ENCODE measurements at regions not wholly inside any gene's neighbourhood (a gene's known extent, or its start where the extent isn't known, plus 50 kb on each side); places are given as distances from the start of the nearest gene placed in this dataset.

DNA sequence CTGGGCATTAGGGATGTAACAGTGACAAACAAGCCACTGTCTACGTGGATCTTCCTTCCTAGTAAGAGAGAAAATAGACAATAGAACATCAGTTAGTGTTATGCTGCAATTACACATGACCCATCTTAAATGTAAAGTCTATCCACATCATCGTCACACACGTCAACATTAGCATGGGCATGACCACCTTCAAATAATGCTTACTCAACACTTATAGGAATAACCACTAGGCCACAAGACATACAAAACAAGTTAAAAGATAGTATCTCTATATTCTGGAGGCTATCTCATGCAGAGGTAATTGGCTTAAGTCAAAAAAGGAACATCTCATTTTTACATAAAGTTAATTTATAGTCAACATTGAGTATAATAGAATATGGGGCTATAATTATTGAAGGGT is 156.5 kb downstream of the MOXD1 start:
- Histone ChIP-seq H3K27me3 (no peaks in the 10 kb centered on the region), H3K36me3 (no peaks in the 10 kb centered on the region), H3K27ac (no peak overlapping the region), H3K4me3 (no peak overlapping the region), H3K4me1 (no peaks in the 10 kb centered on the region), H3K9me3 (no peaks in the 10 kb centered on the region)
- no peak for TF ChIP-seq POLR2A (IDR thresholded peaks at IDR 0.05)
- TF ChIP-seq, protein P1, sequence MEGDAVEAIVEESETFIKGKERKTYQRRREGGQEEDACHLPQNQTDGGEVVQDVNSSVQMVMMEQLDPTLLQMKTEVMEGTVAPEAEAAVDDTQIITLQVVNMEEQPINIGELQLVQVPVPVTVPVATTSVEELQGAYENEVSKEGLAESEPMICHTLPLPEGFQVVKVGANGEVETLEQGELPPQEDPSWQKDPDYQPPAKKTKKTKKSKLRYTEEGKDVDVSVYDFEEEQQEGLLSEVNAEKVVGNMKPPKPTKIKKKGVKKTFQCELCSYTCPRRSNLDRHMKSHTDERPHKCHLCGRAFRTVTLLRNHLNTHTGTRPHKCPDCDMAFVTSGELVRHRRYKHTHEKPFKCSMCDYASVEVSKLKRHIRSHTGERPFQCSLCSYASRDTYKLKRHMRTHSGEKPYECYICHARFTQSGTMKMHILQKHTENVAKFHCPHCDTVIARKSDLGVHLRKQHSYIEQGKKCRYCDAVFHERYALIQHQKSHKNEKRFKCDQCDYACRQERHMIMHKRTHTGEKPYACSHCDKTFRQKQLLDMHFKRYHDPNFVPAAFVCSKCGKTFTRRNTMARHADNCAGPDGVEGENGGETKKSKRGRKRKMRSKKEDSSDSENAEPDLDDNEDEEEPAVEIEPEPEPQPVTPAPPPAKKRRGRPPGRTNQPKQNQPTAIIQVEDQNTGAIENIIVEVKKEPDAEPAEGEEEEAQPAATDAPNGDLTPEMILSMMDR (IDR thresholded peaks at IDR 0.05): no peak
- no peak for DNase-seq

DNA sequence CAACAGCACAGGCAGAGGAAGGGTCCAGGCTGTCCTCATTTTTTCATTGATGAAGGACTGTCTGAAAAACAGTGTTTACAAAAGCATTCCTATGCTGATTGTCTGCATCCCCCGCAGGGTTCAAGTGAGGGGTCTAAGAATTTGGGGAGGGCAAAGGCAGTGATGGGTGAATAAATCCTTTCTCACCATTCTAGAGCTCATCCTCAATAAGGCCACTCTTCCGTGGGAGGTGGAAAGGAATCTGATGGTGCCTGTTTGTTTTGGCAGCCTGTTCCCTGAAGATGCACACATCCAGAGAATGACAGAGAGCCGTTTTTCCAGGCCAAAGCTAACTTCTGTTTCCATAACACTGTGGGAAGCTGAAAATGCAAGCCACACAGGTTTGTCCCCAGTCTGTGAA is 164.5 kb downstream of the MOXD1 start:
- H3K4me1 ChIP-seq: no peaks in the 10 kb centered on the region
- H3K27me3 ChIP-seq: no peaks in the 10 kb centered on the region
- H3K36me3 ChIP-seq: no peaks in the 10 kb centered on the region
- H3K4me3 ChIP-seq: no peak overlapping the region
- TF ChIP-seq, protein P1 (IDR thresholded peaks at IDR 0.05): no peak
- no peak for TF ChIP-seq POLR2A (IDR thresholded peaks at IDR 0.05)
- H3K9me3 ChIP-seq: no peaks in the 10 kb centered on the region
- no peak overlapping the region for H3K27ac ChIP-seq
- DNase-seq: no peak

DNA sequence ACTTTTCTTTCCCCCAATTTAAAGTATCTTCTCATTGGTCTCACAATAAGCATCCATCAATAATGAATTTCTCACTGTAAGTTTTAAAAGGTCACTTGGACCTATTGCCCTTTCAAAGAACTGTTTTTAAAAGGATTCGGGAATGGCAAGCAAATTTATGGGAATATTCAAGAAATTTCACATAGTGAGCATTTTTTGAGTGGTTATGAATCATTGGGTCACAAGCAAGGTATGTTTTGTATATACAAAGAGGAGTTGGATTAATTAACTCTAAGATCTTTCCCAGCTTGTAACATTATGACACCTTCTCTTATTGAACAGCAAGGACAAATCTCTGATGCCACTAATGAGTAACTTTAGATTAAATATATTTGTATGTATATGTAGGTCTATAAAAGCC is 165.0 kb downstream of the MOXD1 start:
- TF ChIP-seq, protein P1 (IDR thresholded peaks at IDR 0.05): no peak
- TF ChIP-seq POLR2A (IDR thresholded peaks at IDR 0.05): no peak
- Histone ChIP-seq H3K9me3 (no peaks in the 10 kb centered on the region), H3K36me3 (no peaks in the 10 kb centered on the region), H3K27me3 (no peaks in the 10 kb centered on the region), H3K4me3 (no peak overlapping the region), H3K27ac (no peak overlapping the region), H3K4me1 (no peaks in the 10 kb centered on the region)
- DNase-seq: no peak

DNA sequence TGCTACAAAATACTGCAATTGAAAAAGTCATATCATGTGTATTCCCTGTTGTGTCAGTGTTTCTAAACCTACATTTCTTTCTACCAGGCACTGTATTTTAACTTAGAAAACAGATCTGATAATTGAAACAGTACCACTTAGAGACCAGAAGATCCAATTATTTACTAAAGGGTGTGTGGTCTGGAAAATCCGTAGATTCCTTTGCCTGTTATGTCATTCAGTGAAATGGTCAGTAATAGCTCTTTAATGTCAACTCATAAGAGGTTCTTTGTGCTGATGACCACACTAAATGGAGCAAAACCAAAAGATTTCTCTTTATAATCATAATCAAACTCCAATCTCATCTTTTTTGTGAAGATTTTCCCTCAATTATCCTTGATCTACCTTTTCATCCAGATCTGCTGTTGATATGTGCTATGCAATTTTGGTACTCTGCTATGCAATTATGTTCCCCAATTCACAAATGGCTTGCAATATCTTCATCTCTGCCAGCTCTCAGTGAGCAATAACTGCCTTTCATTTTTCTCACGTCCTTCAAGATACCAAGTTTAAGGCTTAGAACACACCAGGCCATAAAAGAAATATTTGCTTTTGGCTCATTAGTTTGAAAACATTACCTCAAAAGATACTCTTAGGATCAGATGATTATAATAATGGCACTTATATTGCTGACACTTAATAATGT is 165.5 kb downstream of the MOXD1 start:
- Histone ChIP-seq H3K4me3 (no peak overlapping the region), H3K27ac (no peak overlapping the region), H3K36me3 (no peaks in the 10 kb centered on the region), H3K27me3 (no peaks in the 10 kb centered on the region), H3K4me1 (no peaks in the 10 kb centered on the region), H3K9me3 (no peaks in the 10 kb centered on the region)
- DNase-seq: no peak
- TF ChIP-seq POLR2A (IDR thresholded peaks at IDR 0.05): no peak
- TF ChIP-seq, protein P1 (IDR thresholded peaks at IDR 0.05): no peak

DNA sequence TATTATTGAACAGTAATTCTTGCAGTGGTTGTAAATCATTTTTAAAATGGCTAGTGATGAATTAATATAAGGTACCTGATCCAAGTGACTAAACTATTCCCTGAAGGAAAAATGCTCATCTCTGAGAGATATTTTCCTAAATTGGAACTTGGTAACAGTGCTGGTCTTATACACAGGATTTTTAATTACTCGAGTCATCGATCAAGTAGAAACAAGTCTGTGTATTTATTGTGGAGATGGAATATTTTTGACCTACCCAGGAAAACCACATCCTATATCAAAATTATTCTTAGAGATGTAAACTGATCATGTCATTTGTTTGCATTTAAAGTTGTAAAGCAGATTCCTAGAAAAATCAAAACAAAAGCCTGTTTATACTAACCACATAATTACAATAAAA is 166.9 kb downstream of the MOXD1 start:
- Histone ChIP-seq H3K4me3 (no peak overlapping the region), H3K27me3 (no peaks in the 10 kb centered on the region), H3K4me1 (no peaks in the 10 kb centered on the region), H3K27ac (no peak overlapping the region), H3K9me3 (no peaks in the 10 kb centered on the region), H3K36me3 (no peaks in the 10 kb centered on the region)
- no peak for TF ChIP-seq POLR2A (IDR thresholded peaks at IDR 0.05)
- TF ChIP-seq, protein P1 (IDR thresholded peaks at IDR 0.05): no peak
- no peak for DNase-seq

Measured in Peyer's patch (tissue), 4 donors.